Heart right ventricle (tissue), 16 donors: ENCODE measurements at regions not wholly inside any gene's neighbourhood (a gene's known extent, or its start where the extent isn't known, plus 50 kb on each side); places are given as distances from the start of the nearest gene placed in this dataset.

Experiments used
- ATAC-seq, 8 donors: fragments of 200-7000 bp; cut with Tn5 transposase; one replicate each; pipeline ENCODE4 v1.9.1; 2020; ENCODE audit warnings: mild to moderate bottlenecking in 8 of 8, moderate library complexity in 8 of 8, moderate number of reproducible peaks in 1 of 8
- DNase-seq, 2 donors: peaks; one replicate each; pipeline ENCODE4 v3.0.0-alpha.2; 2020
- H3K27ac ChIP-seq, 10 donors: fragments of 200-600 bp; sonication (generic) in 2 of 10; one replicate each; pipeline versions ENCODE4 v1.5.0 to v1.8.0; 2020 to 2022; ENCODE audit warnings: mild to moderate bottlenecking in 3 of 10
- H3K27me3 ChIP-seq, 7 donors: fragments of 200-600 bp; one replicate each; pipeline ENCODE4 v1.8.0; 2021 to 2022; ENCODE audit warnings: mild to moderate bottlenecking in 2 of 7
- H3K36me3 ChIP-seq, 9 donors: fragments of 200-600 bp; sonication (generic) in 1 of 9; one replicate each; pipeline versions ENCODE4 v1.5.0 to v1.8.0; 2020 to 2022; ENCODE audit warnings: mild to moderate bottlenecking in 2 of 9
- H3K4me1 ChIP-seq, 9 donors: fragments of 200-600 bp; sonication (generic) in 1 of 9; one replicate each; pipeline versions ENCODE4 v1.5.0 to v1.8.0; 2020 to 2022; ENCODE audit warnings: mild to moderate bottlenecking in 4 of 9
- H3K4me3 ChIP-seq, 10 donors: fragments of 200-600 bp; sonication (generic) in 2 of 10; one replicate each; pipeline versions ENCODE4 v1.5.0 to v1.8.0; 2020 to 2022; ENCODE audit warnings: mild to moderate bottlenecking in 7 of 10, moderate library complexity in 2 of 10
- H3K9me3 ChIP-seq, 11 donors: fragments of 200-600 bp in 10 of 11; sonication (generic) in 2 of 11; one replicate each; pipeline versions ENCODE4 v1.5.0 to v1.8.0; 2013 to 2022; ENCODE audit warnings: mild to moderate bottlenecking in 2 of 11, control low read depth in 1 of 11, moderate library complexity in 1 of 11
- CTCF ChIP-seq, 9 donors: fragments of 200-600 bp; sonication (generic) in 2 of 9; IDR thresholded peaks; one replicate each; pipeline versions ENCODE4 v1.5.0 to v1.8.0; 2021 to 2022; ENCODE audit warnings: antibody characterized with exemption in 9 of 9, mild to moderate bottlenecking in 5 of 9, moderate library complexity in 1 of 9
- WGBS, 2 donors: extraction: QIAGEN DNeasy Blood & Tissue Kit; methylation state at CpG; one replicate each; pipeline ENCODE4 v1.1.7; 2013; ENCODE audit warnings: inconsistent platforms in 1 of 2; 5-methylcytosine and 5-hydroxymethylcytosine counted together
- intact Hi-C, 10 donors: fragments of 100-400 bp; cut with DNase I; formaldehyde crosslinking; loops; one replicate each; pipeline versions ENCODE4 v1.11.1 to v1.14.2; 2022
- donor health status: Arrhythmogenic right ventricular cardiomyopathy.
- donor health status: ischemic (EF 13 %, LVEDD 7.1; RV severe dilation, severe dysfunction).
- donor health status: healthy with polysubstance abuse.
- donor health status: DM: no; HTN: yes; CAD: no.
- donor health status: DM: no; HTN: no; CAD: no.
- donor health status: ischemic (EF 25% LVEDD 6.9; RV normal size, moderate dysfunction).
- donor health status: ischemic (EF 25% LVEDD 5.7; RV mildly dilated, moderate dysfunction).
- donor health status: healthy.
- donor health status: DM: yes; HTN: yes; CAD: no.
- donor health status: Ischemic cardiomyopathy.
- donor health status: ischemic (EF 35%, LVEDD 5.7; RV mildly dilated, moderate dysfunction).
- donor health status: nonischemic (EF 11% LVEDD 7.7; RV severe dilation, severe dysfunction).
- donor health status: DM: yes; HTN: yes; CAD: no.
- donor health status: PGD.
- donor health status: ischemic (EF 29% LVEDD 5.4; RV normal size, mild dysfunction).
- donor health status: nonischemic (EF 23%, LVEDD 6.1; RV moderate dilation, normal function).

GRCh38 chr11:70886676-70887541, 365.5 kb downstream of the SHANK2 start:
- no peak for TF ChIP-seq CTCF (IDR thresholded peaks at IDR 0.05)
- ATAC-seq, result no peak

GRCh38 chr11:70887542-70887827, 364.9 kb downstream of the SHANK2 start:
- TF ChIP-seq CTCF (IDR thresholded peaks at IDR 0.05), result no peak
- ATAC-seq (no peak), DNase-seq (no peak)
- H3K4me3 ChIP-seq, result no peak overlapping the region
- H3K27ac ChIP-seq, result no peak overlapping the region
- H3K27me3 ChIP-seq, result peaks cover 0 to 50% (median 6%) of the 10 kb centered on the region in 7 donors
- no peaks in the 10 kb centered on the region for H3K4me1 ChIP-seq
- no peaks in the 10 kb centered on the region for H3K36me3 ChIP-seq
- intact Hi-C loops, result no loop called here
- no peaks in the 10 kb centered on the region for H3K9me3 ChIP-seq
- WGBS, 2 donors, result 36 to 46% methylated on average over 2 of the region's 2 CpGs

More at GRCh38 chr11:70886676-70887541, 365.5 kb downstream of the SHANK2 start:
- intact Hi-C loops, result no loop called here
- Histone ChIP-seq H3K4me1 (no peaks in the 10 kb centered on the region), H3K36me3 (no peaks in the 10 kb centered on the region), H3K27ac (no peak overlapping the region), H3K4me3 (no peak overlapping the region), H3K9me3 (no peaks in the 10 kb centered on the region), H3K27me3 (peaks cover 0 to 56% (median 6%) of the 10 kb centered on the region in 7 donors)
- 81% methylated on average over 21 of the region's 21 CpGs for WGBS, 2 donors
- no peak for DNase-seq

- no peak overlapping the region for H3K27ac ChIP-seq
- H3K4me1 ChIP-seq, result no peaks in the 10 kb centered on the region
- H3K27me3 ChIP-seq, result peaks cover 0 to 45% (median 6%) of the 10 kb centered on the region in 7 donors
- DNase-seq (no peak), ATAC-seq (no peak)
- WGBS, 2 donors, result 73 to 76% methylated on average over 6 of the region's 6 CpGs
- no peak for TF ChIP-seq CTCF (IDR thresholded peaks at IDR 0.05)
- H3K9me3 ChIP-seq, result no peaks in the 10 kb centered on the region
- H3K4me3 ChIP-seq, result no peak overlapping the region
- H3K36me3 ChIP-seq, result no peaks in the 10 kb centered on the region
- intact Hi-C loops, result no loop called here
Observed at GRCh38 chr11:70888061-70888460, 364.3 kb downstream of the SHANK2 start.

- H3K4me3 ChIP-seq, result no peak overlapping the region
- intact Hi-C loops, result no loop called here
- H3K9me3 ChIP-seq, result no peaks in the 10 kb centered on the region
- H3K36me3 ChIP-seq, result no peaks in the 10 kb centered on the region
- no peak for DNase-seq
- H3K27me3 ChIP-seq, result peaks cover 0 to 40% (median 2%) of the 10 kb centered on the region in 7 donors
- H3K27ac ChIP-seq, result no peak overlapping the region
- TF ChIP-seq CTCF (IDR thresholded peaks at IDR 0.05), result no peak
- H3K4me1 ChIP-seq, result no peaks in the 10 kb centered on the region
- ATAC-seq, result no peak
- WGBS, 2 donors, result 85 to 88% methylated on average over 13 of the region's 13 CpGs
Observed at GRCh38 chr11:70889411-70889810, 363.0 kb downstream of the SHANK2 start.
